Fibroblast of the aortic adventitia (primary cell): ENCODE measurements at regions not wholly inside any gene's neighbourhood (a gene's known extent, or its start where the extent isn't known, plus 50 kb on each side); places are given as distances from the start of the nearest gene placed in this dataset.
A peak's percentile ranks its signal among the peaks of the same experiment; 100 is the strongest.

Source experiments
- DNase-seq: peaks from one replicate; pipeline ENCODE4 v3.0.0-alpha.2; 2010; ENCODE audit warnings: low read depth
- H3K4me3 ChIP-seq: 2 replicates; pipeline ENCODE4 v1.5.1; 2011; ENCODE audit warnings: low read depth, mild to moderate bottlenecking, control low read depth, low read length, moderate library complexity
- CTCF ChIP-seq: IDR thresholded peaks from 2 replicates; pipeline ENCODE4 v1.5.1; 2011; ENCODE audit warnings: mild to moderate bottlenecking, low read length, control low read depth, inconsistent platforms; ENCODE audit not compliant: insufficient read depth

GRCh38 chr5:89265511-89266179, 382.7 kb upstream of the MEF2C start:
- no peak overlapping the region for H3K4me3 ChIP-seq
- peak; percentile 73 for DNase-seq
- no peak for TF ChIP-seq CTCF

GRCh38 chr5:89263846-89264245, 380.9 kb upstream of the MEF2C start:
- no peak for TF ChIP-seq CTCF
- no peak overlapping the region for H3K4me3 ChIP-seq
- DNase-seq: no peak

- TF ChIP-seq CTCF: no peak
- no peak overlapping the region for H3K4me3 ChIP-seq
- no peak for DNase-seq
Observed at GRCh38 chr5:89262030-89262429, 379.0 kb upstream of the MEF2C start.

- H3K4me3 ChIP-seq: no peak overlapping the region
- peak; percentile 25 for TF ChIP-seq CTCF
- DNase-seq: peak; percentile 58
Observed at GRCh38 chr5:89260254-89260653, 377.3 kb upstream of the MEF2C start.

- no peak overlapping the region for H3K4me3 ChIP-seq
- DNase-seq: peak; percentile 68
- TF ChIP-seq CTCF: no peak
Observed at GRCh38 chr5:89255845-89256463, 373.0 kb upstream of the MEF2C start.

- peak; percentile 35 for DNase-seq
- H3K4me3 ChIP-seq: no peak overlapping the region
- TF ChIP-seq CTCF: no peak
Observed at GRCh38 chr5:89253666-89254352, 370.8 kb upstream of the MEF2C start.
